ENCODE measurements at regions not wholly inside any gene's neighbourhood (a gene's known extent, or its start where the extent isn't known, plus 50 kb on each side); places are given as distances from the start of the nearest gene placed in this dataset.
A peak's percentile ranks its signal among the peaks of the same experiment; 100 is the strongest.
"Not testable (repeated sequence)": the region's sequence is repeated elsewhere in the genome, so short reads cannot be mapped to it uniquely, and the experiment has no call there.

DNA sequence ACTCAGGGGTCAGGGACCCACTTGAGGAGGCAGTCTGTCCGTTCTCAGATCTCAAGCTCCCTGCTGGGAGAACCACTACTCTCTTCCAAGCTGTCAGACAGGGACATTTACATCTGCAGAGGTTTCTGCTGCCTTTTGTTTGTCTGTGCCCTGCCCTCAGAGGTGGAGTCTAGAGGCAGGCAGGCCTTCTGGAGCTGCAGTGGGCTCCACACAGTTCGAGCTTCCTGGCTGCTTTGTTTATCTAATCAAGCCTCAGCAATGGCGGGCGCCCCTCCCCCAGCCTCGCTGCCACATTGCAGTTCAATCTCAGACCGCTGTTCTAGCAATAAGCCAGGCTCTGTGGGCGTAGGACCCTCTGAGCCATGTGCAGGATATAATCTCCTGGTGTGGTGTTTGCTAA is 233.0 kb downstream of the OTUD1 start:
- H3K4me3 ChIP-seq (ENCODE audit: extremely low read depth in 1 of 4, insufficient read depth in 2 of 4, low read depth in 3 of 4, low read length in 4 of 4); H3K4me2 ChIP-seq (ENCODE audit: insufficient read depth in 1 of 2, low read depth in 2 of 2, low read length in 2 of 2); H4K5ac ChIP-seq (ENCODE audit: insufficient read length, low read depth, low read length); H3K79me1 ChIP-seq (ENCODE audit: low read depth, low read length); H3K23ac ChIP-seq (ENCODE audit: insufficient read length); H3K14ac ChIP-seq (ENCODE audit: insufficient read length); H3K27me3 ChIP-seq (replicated peaks in 1 of 4; ENCODE audit: control insufficient read depth in 3 of 4, extremely low read depth in 1 of 4, insufficient read depth in 3 of 4, low read length in 3 of 4); H3K36me3 ChIP-seq (ENCODE audit: control insufficient read depth in 2 of 4, insufficient read depth in 4 of 4, low read length in 3 of 4); H3K4me1 ChIP-seq (replicated peaks in 1 of 4; ENCODE audit: control insufficient read depth in 3 of 4, insufficient read depth in 4 of 4, low read length in 3 of 4); H2AK5ac ChIP-seq (ENCODE audit: low read depth, low read length); H3K4ac ChIP-seq (replicated peaks; ENCODE audit: insufficient read length, low read depth, low read length); POLR2A ChIA-PET (ENCODE audit: partially characterized antibody); H4K20me1 ChIP-seq (replicated peaks in 1 of 2; ENCODE audit: control insufficient read depth in 1 of 2, insufficient read depth in 2 of 2, low read length in 2 of 2); FAIRE-seq; H3K56ac ChIP-seq (replicated peaks; ENCODE audit: insufficient read length, low read depth, low read length); H2BK20ac ChIP-seq (ENCODE audit: low read length); H3K9ac ChIP-seq (replicated peaks in 1 of 4; ENCODE audit: extremely low read depth in 1 of 4, low read depth in 3 of 4, low read length in 3 of 4); H2BK120ac ChIP-seq (replicated peaks; ENCODE audit: low read depth, low read length); H2BK5ac ChIP-seq (ENCODE audit: low read depth, low read length); H3K27ac ChIP-seq (ENCODE audit: low read depth, low read length); H3K23me2 ChIP-seq (ENCODE audit: low read depth, low read length); H3K18ac ChIP-seq (ENCODE audit: extremely low read depth, low read length); H2AFZ ChIP-seq (ENCODE audit: low read length); H3K9me3 ChIP-seq (ENCODE audit: insufficient read depth in 2 of 2, low read depth in 1 of 2, low read length in 1 of 2); H2BK12ac ChIP-seq (ENCODE audit: low read depth, low read length); H4K91ac ChIP-seq (replicated peaks; ENCODE audit: insufficient read length, low read length); H4K8ac ChIP-seq (ENCODE audit: extremely low read depth, insufficient read depth, low read length); H3K79me2 ChIP-seq (ENCODE audit: control insufficient read depth in 1 of 2, insufficient read depth in 2 of 2, low read length in 2 of 2); H2BK15ac ChIP-seq (ENCODE audit: low read length): not testable (repeated sequence)
- CTCF ChIA-PET (ENCODE audit: partially characterized antibody): interaction anchor here (1.3 to 1.5 kb wide), 3 partner anchors 15 to 514 kb away, joined by 3 to 7 read pairs (median 4); no protein-coding TSS in a partner anchor
- 58% methylated on average over 7 of the region's 7 CpGs; no CpG with 5 or more reads in 1 of the 2 experiments for WGBS, 2 experiments (ENCODE audit: extremely low coverage in 1 of 2, insufficient coverage in 1 of 2, insufficient read length in 1 of 2, insufficient replicate concordance in 2 of 2, low coverage in 1 of 2, low lambda C conversion rate in 2 of 2, missing lambda C conversion rate in 1 of 2)
- TF ChIP-seq POLR2AphosphoS5 (IDR thresholded peaks at IDR 0.05; ENCODE audit: low read depth, low read length): 0 out of 2 replicates have a peak, but pooled peaks have one; percentile 15
- TF ChIP-seq YY1 (IDR thresholded peaks at IDR 0.05; ENCODE audit: low read depth, low read length): peak; percentile 75; the same call in 1 of the 2 replicates
- DNase-seq (ENCODE audit: low read depth in 1 of 2, low spot score in 2 of 2): peak in 1 of 2 experiments; percentile 58
